NCI-H1105 (cell line): ENCODE measurements at regions not wholly inside any gene's neighbourhood (a gene's known extent, or its start where the extent isn't known, plus 50 kb on each side); places are given as distances from the start of the nearest gene placed in this dataset.

Experiments used
- DNase-seq: peaks from one replicate; lab custom pipeline; 2025; lab: John Stamatoyannopoulos, UW

DNA sequence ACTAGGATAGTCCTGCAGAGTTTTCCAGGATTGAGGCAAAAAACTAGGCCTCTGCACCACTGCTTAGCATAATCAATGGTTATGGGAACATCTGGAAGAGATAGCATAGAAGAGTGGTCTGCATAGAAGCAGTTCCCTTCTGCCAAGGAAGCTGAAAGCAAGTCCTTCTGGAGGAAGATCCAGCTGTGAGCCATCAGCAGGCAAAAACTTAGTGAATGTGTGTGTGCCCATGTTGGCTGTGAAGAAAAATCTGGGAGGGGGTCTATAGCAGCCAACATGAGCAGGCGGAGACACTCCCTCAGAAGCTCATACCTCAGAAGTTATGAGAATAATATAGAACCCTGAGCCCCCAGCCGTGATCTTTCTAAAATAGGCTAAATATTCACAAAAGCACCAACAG is 228.1 kb upstream of the STEAP1 start:
- no peak for DNase-seq

DNA sequence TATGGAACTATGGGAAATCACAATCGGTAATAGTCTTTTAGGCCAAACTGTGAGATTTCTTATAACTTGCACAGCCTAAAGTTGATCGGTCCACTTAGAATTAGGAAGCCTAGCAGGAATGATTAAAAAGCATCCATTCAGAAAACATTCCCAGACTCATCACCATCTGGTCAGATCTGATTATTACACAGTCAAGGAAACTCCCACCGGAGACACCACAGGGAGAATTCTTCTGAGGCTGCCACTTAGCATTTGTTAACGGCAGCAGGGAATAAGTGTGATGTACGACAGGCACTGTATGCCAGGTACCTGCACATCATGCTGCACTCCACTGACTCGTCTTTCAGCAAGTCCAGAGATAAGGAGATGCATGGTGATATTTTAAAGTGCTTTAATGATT is 227.6 kb upstream of the STEAP1 start:
- DNase-seq: no peak

DNA sequence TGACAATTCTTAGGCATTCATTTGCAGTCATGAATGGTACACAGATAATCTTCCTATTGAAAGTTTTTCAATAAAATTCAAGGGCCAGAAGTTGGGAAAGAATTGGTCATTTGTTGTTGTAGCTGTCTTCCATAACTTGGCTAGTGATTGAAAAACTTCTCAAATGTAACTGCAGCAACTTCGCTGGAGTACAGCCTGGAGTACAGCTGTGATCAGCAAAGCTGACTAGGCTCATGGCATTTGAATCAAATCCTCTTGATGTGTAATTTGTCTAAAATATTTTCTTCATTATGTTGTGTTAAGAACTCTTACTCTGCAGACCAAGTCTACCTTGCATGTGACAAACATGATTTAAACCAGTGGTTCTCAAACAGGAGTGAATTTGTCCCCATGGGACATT is 226.5 kb upstream of the STEAP1 start:
- no peak for DNase-seq

DNA sequence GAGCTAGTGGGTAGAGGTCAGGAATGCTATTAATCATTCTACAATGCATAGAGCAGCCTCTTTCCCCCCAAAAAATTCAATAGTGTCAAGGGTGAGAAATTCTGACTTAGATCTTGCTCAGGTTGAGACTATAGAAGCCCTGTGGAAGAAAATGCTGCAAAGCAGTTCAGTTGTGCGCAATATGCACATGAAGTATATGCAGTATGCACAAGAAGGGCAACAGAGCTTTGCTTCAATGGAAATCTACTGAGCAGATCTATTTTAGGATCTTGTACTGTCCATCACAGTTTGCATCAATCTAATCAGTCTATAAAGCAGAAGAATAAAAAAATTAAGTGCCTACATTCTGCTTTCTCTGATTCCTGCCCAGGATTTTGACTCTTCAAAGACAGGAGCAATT is 225.8 kb upstream of the STEAP1 start:
- DNase-seq: no peak

DNA sequence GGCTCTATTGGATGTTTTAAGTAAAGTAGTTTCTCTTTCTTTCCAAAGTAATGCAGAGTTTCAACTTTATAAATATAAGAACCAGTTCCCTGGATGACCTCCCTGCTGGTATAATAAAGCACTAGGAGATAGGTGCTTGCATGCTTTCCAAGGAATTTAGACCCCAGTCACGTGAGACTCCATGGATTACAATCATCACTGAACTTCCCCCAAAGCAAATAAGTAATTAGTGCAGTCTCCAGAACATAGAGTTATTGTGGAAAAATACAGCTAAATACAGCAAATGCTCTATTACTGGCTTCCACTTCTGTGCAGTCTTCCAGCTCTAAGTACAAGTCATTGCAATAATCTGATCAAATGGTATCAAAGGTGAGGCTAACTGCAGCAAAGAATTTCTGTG is 220.2 kb upstream of the STEAP1 start:
- no peak for DNase-seq

DNA sequence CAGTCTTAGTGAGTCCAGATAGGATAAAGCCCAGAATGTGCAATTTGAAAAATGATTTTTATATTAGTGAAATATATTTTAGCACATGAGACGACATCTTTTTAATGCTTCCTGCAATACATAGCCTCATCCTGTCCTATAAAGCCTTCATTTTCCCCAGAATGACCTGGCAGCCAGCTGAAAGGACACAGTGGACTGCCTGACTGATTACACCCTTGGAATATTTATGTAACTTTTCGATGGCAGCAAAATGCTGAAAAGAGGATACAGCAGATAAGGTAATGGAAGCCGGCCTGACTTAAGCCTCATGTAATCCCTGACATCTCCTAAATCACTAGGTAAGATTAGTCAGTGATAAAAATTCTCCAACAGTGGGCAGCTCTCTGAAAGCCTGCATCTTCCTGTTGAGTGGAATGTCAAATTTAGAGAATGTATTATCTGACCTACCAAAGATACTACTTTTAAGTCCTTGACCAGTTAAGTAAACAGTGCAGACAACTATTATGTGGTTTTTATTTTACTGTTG is 210.7 kb upstream of the STEAP1 start:
- DNase-seq: no peak

DNA sequence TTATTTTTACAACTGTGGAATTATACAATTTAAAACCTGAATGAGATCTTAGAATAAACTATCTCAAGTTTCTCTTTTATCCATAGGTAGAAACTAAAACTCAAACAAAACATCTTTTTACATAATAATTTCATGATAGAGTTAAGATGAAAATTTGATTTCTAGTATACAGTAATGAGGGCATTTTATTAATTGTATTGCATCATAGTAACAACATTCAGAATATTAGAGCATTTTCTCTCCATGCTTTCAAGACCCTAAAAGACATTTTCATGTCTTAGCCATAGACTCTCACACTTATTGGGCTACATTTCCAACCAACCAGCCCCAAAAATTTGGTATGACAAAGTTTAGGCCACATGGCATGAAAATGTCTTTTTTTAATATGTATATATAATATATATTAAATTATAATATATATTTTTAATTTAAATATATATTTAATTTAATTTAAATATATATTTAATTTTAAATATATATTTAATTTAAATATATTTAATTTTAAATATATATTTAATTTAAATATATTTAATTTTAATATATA is 195.7 kb upstream of the STEAP1 start:
- no peak for DNase-seq

DNA sequence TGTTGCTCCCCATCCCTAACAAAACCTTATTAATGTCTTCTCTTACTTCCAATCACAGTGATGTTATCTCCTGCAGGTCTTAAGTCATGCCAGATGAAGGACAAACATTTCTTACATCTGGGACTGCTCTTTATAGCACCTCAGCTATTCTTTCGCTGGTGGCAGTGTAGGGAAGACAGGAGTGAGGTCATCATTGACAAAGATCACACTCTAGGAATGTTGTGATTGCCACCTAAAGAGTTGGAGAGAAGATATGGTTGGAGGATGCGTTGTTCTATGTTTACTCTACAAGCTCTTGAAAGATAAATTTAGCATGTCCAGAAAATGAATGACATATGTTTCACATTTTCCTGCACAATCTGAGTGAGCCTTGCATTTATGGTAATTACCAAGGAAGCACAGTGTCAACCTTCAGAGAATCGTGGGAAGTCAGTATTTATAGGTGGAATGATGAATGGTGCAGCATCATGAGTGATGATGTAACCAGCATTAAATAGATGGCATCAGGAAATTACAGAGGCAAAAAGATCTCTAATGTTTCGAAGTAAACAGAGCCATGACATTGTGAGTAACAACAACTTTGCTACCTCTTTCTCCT is 188.1 kb upstream of the STEAP1 start:
- DNase-seq: no peak

DNA sequence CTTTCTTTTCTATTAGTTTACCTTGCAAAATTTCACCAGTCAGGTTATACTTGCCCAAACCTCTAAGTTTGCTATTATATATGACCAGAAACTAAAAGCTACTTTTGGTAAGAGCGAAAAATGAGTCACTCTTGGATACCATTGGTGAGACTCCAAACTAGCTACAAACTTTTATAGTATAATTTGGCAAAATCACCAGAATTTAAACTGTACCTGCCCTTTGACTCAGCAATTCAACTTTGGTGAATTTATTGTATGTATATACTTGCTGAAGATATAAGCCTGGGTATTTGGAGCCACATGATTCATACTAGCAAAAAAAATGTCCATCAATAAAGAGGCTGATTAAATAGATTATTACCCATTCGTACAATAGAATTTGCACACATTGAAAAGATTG is 178.7 kb upstream of the STEAP1 start:
- no peak for DNase-seq

DNA sequence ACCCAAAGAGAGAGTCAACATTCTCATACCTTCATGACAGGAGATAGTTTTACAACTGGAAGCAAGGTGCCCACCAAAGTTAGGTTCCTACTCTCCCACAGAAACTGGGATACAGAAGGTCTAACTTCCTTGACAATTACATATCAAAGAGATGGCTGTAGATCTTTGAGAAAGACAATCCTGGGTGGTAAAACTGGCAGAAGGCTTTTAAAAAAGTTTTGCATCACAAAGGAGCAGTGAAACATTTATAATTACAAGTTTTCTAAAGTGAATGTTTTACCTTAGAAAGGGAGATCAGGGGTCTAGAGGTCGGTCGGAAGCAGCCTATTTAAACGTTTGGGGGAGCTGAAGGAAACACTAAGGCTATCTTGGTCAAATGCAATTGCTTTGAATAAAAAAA is 166.6 kb upstream of the STEAP1 start:
- no peak for DNase-seq

DNA sequence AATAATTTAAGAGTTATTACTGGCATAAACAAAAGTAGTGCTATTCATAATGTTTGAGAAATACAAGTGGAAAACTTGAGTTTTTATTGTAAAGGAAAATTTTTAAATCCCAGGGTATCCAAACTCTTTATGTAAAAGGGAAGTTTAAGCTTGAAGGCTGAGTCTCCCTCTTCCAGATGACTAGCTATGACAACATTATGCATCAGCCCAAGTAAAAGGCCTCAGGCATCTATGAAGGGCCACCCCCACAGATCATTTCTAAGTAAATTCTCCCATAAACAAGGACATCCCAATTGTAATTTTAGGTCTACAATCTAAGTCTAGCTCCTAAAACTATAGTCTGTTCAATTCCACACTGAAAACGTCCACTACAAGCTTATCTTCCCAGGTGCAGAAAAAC is 166.2 kb upstream of the STEAP1 start:
- no peak for DNase-seq

DNA sequence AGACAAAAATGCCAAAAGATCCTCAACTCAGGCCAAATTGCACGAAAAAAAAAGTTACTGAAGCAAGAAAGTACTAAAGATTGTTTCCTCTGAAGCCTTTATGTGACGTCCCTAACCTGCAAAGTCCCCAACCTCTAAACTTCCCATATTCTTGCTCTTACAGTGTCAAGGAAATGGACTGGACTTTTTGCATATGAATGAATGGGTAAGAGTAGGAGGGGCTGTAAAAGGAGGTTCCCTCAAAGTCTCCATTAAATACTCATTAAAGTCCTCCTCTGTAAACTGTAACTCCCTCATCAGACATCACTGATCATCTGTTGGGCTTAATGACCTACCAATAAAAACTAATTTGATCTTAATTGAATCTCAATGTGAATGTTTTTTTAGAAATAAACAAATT is 164.8 kb upstream of the STEAP1 start:
- no peak for DNase-seq

DNA sequence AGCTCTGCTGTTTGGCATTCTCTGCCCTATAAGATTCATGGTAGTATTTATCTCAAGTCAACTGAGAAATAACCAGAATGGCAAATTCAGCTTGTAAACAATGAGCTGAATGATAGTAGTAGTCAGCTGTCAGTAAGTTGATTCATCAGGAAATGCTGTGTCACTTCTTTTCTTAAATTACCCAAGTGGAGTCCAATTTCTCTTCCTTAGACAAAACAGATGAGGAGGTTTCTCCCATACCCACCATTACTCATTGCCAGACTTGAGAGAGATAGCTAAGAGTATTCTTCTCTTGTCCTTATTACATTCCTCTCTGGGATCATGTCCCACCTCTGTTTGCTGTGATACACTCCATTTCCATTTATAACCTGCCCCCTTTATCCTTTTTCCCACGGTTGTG is 159.8 kb upstream of the STEAP1 start:
- no peak for DNase-seq

DNA sequence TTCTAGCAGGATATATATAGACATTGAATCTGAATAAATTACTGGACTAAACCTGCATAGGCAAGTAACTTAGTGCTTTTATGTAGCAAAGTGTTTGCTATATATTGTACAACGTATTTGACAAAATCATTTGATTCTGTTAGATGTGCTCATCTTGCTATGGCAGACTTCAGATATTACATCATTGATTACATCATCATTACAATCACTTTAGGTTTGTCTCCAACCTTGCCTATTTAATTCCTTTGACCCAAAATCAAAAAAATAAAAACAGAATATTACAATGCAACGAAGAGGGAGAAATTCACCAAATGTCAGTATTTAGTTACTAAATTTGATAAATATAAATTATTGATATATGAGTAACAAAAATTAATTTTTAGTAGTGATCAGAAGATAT is 155.7 kb upstream of the STEAP1 start:
- no peak for DNase-seq

DNA sequence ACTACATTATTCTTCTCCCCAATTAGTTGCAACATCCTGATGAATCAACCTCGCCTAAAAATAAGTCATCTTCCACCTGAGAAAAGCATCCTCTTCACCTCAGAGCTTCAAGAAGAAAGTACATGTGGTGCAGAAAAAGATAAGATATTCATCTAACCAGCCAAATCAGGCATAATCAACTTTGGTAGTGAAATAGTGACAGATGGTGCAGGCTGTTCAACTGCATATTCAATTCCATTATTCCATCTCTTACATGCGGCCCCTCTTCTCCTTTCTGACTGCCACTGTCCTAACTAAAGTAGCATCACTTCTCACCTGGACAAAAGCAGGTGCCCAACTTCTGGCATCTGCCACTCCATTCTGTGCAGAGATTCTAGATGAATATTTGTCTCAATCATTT is 148.4 kb upstream of the STEAP1 start:
- no peak for DNase-seq

DNA sequence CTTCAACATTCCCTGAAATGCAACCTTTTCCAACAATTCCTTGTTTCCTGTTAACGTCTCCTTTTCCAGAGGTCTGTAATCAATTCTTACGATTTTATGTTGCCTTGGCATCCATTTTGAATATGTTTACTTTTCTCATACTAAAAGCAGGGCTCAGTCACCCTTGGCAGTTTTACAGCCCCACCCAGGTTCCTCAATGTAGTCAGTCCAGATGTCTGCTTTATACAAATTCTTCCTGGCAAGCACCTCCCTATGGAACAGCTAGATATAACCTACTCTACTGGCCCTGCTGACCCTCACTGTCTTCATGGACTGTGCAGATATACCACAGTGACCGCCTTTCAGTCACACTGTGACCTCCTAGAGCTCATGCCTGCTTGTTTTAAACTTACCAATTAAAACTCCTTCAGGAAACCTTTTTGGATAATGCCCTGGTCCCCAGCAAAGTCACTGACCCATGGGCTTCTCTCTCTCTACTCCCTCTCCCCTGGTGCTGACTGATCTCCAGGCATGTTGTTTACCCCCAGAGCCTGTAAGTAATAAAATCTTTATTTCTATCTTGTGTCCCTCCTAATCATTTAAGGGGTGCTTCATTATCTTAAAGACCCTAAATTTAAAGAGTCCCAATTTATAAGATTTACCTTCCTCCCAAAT is 147.1 kb upstream of the STEAP1 start:
- no peak for DNase-seq

DNA sequence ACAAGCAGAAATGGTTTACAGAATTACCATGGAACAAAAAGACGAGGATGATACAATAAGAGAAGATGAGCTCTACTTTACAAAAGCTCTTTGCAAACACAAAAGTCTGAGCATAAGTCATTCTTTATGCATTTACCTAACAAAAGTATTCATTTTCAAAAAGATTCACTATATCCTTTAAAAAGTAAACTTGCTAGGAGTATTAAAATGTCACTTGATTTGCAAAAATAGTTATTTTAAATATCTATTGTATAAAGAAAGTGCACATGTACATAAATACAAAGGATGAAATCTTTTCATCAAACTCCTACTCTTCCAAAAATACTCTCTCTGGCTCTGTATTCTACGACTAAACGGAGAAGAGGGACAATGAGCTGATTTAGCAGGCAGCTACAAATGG is 146.4 kb upstream of the STEAP1 start:
- DNase-seq: no peak

DNA sequence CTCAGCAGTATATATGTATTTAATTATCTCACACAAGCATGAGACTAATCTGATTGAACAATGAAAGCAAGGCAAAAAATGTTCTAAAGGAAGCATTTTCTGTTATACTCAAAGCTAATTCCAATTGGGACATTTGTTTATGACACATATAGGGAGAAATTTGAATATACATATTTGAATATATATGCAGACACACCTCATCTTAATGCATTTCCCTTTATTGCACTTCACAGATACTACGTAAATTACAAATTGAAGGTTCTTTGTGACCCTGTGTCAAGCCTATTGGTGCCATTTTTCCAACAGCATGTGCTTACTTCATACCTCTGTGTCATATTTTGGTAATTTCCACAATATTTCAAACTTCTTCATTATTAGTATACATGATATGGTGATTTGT is 132.1 kb upstream of the STEAP1 start:
- no peak for DNase-seq

DNA sequence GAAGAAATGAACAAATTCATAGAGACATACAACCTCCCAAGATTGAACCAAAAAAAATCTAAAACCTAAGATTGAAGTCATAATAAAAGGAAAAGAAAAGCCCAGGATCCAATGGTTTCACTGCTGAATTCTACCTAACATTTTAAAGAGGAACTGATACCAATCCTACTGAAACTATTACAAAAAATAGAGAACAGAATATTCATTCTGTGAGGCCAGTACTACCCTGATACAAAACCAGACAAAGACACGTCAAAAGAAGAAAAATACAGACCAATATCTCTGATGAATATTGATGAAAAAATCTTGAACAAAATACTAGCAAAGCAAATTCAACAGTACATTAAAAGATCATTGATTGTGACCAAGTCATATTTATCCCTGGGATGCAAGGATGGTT is 128.5 kb upstream of the STEAP1 start:
- DNase-seq: no peak

DNA sequence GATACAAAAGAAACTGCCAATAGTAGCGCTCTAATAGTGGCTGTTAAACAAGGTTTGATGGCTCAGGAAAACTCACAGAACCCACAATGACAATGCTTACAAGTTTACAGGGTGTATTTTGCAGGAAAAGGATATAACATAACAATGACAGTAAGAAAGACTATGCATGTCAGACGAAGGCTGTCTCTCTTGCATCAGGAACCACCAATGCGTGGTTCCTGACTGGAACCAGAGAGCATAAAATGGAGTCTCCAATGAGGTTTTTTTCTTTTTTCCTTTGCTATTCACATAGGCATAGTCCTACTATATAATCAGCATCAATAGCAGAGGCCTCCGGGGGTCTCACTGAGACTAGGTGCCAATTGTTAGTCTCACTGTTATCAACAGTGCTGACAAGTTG is 120.4 kb upstream of the STEAP1 start:
- no peak for DNase-seq

DNA sequence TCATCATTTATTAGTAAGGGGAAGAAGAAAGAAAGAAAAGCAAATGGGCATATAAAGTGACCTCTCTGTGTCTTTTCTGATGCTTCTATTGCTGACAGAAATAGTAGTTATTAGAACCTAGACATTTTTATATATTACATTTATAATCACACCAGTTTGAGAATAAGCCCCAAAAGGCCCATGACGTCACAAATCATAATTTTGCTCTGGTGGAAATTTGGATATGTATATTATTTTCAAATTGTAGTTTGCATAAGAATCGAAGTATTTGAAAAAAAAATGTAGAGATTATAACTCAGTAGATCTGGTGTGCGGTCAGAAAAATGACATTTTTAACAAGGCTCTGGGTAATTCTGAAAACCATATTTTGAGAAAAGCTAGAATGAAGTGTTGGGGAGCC is 101.2 kb upstream of the STEAP1 start:
- DNase-seq: no peak

DNA sequence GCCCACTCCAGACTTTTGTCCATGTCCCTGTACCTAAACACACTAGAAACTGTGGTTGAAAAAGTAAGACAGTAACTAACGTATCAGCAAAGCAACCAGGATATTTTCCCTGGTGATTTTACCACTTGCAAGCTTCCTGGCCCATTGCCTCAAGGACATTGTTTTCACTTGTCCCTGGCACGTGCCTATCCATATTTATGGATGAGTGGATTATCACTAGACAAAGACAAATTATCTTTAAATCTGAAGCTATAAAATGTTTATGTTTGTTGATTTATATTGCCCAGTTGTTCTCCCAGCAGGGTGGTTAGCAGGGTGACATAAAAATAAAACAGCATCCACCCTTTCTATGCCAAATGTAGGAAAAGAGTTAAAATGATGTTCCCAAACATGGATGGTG is 93.2 kb upstream of the STEAP1 start:
- DNase-seq: no peak

DNA sequence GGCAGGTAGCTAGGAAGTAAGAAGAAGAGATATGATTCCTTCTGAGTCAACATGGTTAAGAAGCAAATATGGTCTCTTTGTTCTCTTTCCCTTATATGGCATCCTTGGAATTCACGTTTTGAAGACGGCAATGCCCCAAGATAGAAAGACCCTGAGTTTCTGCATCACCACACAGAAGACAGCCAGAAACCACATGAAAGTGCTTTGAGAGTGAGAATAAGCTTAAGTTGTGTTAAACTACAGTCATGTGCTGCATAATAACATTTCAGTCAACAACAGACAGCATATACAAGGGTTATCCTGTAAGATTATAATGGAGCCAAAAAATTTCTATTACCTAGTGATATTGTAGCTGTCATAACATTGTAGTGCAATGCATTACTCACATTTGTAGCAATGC is 89.9 kb upstream of the STEAP1 start:
- DNase-seq: no peak

DNA sequence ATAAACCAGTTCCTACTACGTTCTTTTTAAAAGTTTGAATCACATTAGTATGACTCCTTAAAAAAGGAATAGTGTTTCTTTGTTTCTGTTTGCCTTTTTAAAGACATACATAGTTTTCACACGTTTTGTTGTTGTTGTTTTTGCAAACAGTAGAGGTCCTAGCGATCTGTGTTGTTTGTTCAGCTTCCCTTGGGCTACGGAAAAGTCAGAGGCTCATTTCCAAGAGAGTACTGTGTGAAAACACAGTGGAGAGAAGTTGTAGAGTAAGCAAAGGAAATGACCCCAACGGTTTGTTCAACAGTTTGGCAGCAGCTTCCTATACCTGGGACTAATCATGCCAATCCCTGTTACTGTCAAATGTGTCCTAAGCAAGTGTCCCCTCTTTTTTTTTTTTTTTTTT is 87.1 kb upstream of the STEAP1 start:
- DNase-seq: no peak
